CD4-positive, alpha-beta T cell treated with Interleukin-15 for 4 hours (primary cell): ENCODE measurements at regions not wholly inside any gene's neighbourhood (a gene's known extent, or its start where the extent isn't known, plus 50 kb on each side); places are given as distances from the start of the nearest gene placed in this dataset.
"Not testable (repeated sequence)": the region's sequence is repeated elsewhere in the genome, so short reads cannot be mapped to it uniquely, and the experiment has no call there.

Source experiments
- DNase-seq: peaks from one replicate; pipeline ENCODE4 v3.0.0-alpha.2; 2020; ENCODE audit warnings: low spot score

- DNase-seq = no peak
Measured at GRCh38 chr15:62218841-62219240, 53.8 kb upstream of the C2CD4B start.

DNA sequence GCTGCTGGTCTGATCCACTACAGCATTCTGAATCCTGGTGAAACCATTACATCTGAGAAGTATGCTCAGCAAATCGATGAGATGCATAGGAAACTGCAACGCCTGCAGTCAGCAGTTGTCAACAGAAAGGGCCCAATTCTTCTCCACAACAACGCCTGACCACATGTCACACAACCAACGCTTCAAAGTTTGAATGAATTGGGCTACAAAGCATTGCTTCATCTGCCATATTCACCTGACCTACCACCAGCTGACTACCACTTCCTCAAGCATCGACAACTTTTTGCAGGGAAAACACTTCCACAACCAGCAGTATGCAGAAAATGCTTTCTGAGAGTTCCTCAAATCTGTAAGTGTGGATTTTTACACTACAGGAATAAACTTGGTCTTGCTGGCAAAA is 54.7 kb upstream of the C2CD4B start:
- DNase-seq = no peak

DNA sequence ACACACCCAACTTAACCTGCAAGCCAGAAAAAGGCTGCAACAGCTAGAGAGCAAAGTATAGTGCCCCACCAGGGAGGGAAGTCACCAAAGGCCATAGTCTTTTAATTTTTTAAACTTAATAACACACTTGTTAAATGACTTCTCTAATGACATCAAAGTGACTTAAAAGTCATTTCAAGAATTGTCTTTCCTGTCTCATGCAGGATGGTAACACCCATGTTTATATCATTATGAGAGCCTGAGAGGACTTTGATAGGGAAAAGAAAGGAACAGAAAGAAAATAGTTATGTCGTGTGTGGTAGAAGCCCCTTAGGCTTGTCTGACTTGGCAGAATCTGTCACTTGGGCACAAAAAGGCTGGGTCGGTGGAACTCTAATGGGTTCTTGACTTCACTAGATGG is 57.9 kb upstream of the C2CD4B start:
- DNase-seq = no peak

DNA sequence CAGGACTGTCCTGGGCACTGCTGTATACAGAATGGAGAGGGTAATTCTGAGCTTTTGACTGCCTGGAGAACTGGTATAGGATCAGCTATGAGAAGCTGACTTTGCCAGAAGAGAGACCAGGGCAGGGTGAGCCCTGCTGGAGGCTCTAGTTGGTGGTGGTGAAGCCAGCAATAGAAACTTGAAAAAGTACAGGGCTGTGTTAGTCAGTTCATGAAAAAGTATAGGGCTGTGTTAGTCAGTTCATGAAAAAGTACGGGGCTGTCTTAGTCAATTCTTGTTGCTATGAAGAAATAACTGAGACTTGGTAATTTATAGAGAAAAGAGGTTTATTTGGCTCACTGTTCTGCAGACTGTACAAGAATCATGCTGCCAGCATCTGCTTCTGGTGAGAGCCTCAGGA is 63.5 kb upstream of the C2CD4B start:
- no peak for DNase-seq

- DNase-seq = no peak
Measured at GRCh38 chr15:62231856-62232255, 66.8 kb upstream of the C2CD4B start.

- DNase-seq = no peak
Measured at GRCh38 chr15:62240121-62241096, 75.3 kb upstream of the C2CD4B start.

DNA sequence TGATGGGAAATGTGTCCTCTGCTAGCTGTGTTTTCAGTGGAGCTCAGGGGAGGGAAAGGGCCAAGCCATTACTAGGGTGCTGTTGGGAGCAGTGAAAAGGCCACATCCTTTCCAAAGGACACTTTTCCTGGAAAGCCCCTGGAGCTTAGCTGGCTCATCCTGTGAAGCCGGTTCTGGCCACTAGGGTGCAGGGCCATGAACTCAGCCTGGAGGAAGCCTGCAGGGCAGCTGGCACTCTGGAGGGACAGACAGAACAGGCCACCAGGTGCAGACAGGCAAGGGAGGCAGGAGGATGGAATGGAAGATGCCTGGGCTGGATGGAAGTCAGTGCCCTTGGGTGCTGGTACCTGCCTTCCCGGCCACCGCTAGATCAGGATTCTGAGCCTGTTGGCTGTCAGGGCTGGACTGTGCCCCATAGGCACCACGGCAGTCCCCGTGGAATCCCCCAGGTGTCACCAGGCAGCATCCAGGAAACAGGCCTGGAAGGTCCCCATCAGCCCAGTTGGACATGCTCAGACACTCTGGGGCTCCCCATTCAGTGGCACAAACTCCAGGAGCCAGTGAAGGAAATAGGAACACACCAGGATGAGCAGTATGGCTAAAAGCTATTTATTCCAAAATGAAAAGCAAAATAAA is 76.2 kb upstream of the C2CD4B start:
- no peak for DNase-seq

DNA sequence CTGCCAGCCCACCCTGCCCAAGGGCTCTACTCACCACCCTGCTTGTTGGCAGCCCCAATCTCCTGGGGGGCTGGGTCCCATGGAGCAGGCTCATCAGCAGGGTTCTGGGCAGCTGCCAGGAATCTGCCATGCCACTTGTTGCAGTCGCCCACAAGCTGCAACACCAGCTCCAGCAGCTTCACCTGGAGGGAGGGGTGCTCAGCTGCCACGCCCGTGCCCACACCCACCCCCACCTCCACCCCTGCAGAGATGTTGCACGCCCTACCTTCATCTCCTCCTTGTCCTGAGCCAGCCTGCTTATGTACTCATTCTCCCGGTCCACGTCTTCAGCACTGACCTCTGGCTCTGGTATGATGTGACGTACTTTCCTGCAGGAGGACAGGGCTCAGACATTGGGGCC is 77.9 kb upstream of the C2CD4B start:
- no peak for DNase-seq

- no peak for DNase-seq
Measured at GRCh38 chr15:62244762-62245161, 79.7 kb upstream of the C2CD4B start.

DNA sequence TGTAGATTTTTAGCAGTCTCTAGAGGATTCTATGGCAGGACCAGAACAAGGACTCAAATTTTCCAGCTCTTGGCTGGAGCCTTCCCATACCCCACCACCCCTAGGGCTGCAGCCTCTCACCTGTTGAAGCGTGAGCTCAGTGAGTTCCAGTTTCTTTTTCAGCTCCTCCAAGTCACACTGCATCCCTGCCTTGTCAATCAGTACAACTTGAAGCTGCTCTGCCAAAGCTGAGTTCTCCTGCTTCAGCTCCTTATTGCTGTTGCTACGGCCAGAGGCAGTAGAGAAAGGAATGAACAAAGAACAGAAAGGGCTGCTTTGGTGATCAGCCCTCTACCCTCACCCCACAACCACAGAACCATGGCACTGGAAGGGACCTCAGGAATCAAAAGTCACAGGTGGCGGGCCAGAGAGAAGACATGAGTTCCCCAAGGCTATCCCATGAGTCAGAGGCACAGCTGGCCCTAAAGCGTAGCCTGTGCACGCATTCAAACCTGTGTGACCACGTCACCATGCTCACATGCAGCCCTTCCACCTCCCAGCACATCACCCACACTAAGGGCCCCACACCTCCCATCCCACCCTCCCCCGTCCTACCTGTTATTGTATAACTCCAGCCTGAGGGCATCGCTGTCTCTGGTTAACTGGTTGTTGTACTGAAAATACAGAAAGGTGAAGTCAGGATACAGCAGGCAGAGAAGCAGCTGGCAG is 83.3 kb upstream of the C2CD4B start:
- DNase-seq = no peak

DNA sequence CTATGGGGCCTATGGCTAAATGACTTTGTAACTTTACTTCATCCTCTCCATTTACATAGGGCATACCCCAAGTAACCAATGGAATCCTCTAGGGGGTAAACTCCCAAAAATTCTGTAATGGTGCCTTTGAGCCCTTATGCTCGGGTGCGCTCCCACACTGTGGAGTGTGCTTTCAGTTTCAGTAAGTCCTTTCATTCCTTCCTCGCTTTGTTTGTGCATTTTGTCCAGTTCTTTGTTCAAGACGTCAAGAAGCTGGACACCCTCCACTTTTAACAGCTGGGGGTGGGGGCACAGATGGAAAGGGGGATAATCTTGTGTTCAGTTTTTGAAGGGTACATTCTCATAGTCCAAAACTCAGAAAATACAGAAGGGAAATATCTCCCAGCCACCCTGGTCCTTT is 84.4 kb upstream of the C2CD4B start:
- DNase-seq = no peak

DNA sequence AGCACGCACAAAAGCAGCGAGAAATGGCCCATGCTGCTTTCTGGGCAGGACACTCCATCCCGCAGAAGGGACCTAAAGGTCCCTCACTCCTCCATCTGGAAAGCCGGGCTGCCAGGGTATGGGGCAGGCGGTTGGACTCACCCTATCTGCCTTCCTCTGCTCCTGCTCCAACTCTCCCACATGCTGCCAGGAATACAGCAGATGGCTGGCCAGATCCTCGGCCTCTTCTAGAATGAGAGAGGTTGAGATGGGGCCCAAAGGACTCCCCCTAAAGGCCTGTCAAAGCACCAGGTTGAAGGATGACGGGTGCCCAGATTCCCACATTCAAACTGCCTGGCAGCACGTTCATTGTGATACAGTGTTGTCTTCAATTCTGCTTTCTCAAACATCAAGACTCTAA is 85.1 kb upstream of the C2CD4B start:
- DNase-seq = no peak

GRCh38 chr15:62250978-62251377 is 85.9 kb upstream of the C2CD4B start:
- DNase-seq = no peak

GRCh38 chr15:62253294-62253693 is 88.2 kb upstream of the C2CD4B start:
- no peak for DNase-seq

- DNase-seq = peak; percentile 37
Measured at GRCh38 chr15:62254137-62254934, 89.3 kb upstream of the C2CD4B start.

- not testable (repeated sequence) for DNase-seq
Measured at GRCh38 chr15:62256430-62256829, 91.3 kb upstream of the C2CD4B start.

DNA sequence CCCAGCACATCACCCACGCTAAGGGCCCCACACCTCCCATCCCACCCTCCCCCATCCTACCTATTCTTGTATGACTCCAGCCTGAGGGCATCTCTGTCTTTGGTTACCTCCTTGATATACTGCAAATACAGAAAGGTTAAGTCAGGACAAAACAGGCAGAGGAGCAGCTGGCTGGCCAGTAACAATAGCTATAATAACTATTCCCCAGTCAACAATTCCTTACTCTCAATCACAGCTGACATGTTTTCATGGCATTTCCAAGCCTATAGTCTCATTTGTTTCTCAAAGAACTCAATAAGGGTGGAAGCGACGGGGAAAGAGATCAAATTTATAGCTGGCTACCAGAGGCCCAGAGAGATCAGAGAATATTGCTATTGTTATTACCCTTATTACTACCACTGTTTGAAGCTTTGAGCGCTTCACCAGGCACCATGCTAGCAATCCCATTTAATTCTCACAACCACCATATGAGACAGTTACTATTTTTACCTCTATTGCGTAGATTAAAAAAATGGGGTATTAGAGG is 93.0 kb upstream of the C2CD4B start:
- no peak for DNase-seq

DNA sequence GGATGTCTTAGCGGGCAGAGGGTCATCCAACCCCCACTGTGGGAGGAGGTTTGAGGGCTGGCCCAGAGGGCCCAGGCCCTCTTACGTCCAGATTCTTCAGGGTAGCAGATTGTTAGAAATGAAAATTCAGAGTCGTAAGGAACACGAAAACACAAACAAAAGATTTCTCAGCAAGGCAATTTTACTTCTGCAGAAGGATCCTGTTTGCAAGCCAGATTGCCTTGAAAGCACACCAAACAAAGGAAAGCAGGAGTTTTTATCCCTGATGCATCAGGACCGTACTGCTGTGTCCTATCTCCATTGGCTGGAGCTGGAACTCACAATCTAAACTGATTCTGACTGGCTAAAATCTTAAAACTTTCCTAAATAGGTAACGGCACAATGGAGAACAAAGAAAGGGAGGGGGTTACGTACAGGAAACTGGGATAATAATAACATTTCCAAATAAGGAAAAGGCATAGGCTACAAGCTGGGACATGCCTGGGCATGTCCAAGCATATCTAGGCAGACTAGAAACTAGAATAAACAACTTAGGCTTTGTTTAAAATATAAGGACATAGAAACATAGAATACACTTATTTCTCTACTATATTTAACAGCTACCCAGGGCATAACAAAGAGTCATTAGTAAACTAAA is 97.3 kb upstream of the C2CD4B start:
- DNase-seq = no peak

DNA sequence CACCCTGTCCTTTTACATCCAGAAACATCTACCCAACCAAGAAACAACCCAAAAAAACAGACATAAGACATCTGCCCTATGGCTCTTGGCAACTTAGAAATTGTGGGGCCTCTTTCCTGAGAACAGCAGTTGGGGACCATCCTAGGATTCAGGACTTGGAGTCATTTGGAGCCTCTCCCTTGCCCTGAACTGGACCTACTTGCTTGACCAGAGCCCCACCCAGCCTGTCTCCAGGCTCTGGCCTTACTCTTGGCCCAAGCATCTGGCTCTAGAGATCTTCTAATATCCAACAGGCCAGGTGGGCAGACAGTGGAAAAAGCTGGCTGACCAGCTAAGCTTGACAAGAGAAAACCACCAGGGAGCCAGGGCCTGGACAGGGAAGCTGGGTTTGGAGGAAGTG is 99.1 kb upstream of the C2CD4B start:
- DNase-seq = no peak

DNA sequence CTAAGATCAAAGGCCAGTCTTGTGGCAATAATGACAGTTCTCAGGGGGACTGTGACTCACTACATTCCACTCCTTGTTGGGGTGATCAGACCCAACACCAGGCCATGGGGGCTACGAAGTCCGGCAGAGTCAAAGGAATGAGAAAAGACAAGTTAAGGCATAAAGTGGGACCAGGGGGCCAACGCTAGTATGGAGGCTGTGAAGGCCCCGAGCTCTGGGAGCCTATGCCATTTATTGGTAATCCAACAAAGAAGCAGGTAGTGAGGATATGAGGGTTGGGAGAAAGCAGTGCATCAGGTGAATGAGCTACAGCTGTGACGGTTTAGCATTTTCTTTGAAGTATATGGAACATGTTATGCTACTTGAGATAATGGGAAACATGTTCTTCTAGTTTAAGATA is 104.4 kb upstream of the C2CD4B start:
- no peak for DNase-seq

DNA sequence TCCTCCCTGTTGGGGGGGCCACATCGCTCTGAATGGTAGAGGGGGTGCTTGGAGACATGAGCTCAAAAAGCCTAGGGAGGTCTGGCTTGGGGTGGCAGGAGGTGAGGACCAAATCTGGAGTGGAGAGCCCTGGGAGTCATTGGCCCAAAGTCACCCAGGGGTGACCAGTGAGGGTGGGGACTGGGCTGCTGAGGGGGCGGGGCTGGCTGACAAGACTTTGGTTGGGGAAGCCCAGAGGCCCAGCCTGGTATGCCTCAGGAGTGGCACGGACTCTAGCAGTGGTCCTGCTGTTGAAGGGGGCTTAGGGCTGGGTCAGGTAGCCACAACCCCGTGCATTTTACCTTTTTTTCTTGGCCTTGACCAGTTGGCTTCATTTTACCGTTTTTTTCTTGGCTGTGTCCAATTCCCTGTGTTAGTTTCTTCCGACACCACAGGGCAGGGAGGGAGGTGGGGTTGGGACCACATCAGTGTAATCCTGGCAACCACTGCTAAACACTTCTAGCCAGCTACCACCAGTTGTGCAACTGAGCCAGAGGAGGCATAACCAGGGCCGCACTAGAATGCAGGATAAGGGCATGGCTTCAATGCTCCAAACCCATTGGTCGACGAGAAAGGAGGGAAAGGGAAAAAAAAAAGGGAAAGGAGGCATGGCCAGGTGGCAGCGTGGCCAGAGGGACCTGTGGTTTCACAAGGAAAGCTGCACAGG is 105.3 kb upstream of the C2CD4B start:
- no peak for DNase-seq
